NT2/D1 (cell line): ENCODE measurements at regions not wholly inside any gene's neighbourhood (a gene's known extent, or its start where the extent isn't known, plus 50 kb on each side); places are given as distances from the start of the nearest gene placed in this dataset.

Experiments used
- DNase-seq: peaks from one replicate; pipeline ENCODE4 v3.0.0-alpha.2; 2011; ENCODE audit warnings: low read depth, low spot score
- H3K27me3 ChIP-seq: 2 replicates; pipeline ENCODE4 v1.6.0; 2011; ENCODE audit warnings: mild to moderate bottlenecking; ENCODE audit not compliant: insufficient read length, insufficient read depth
- H3K36me3 ChIP-seq: 2 replicates; pipeline ENCODE4 v1.6.1; 2011; ENCODE audit warnings: mild to moderate bottlenecking, low read length, mixed read lengths; ENCODE audit not compliant: insufficient read depth, insufficient read length
- H3K4me1 ChIP-seq: 2 replicates; pipeline ENCODE4 v1.5.1; 2011; ENCODE audit not compliant: insufficient read depth, insufficient read length
- H3K4me3 ChIP-seq: 2 replicates; pipeline ENCODE4 v1.5.1; 2011; ENCODE audit warnings: low read depth; ENCODE audit not compliant: insufficient read length
- H3K9ac ChIP-seq: 2 replicates; pipeline ENCODE4 v1.6.0; 2011; ENCODE audit warnings: low read depth; ENCODE audit not compliant: insufficient read length
- H3K9me3 ChIP-seq: 2 replicates; pipeline ENCODE4 v1.5.1; 2011; ENCODE audit warnings: mild to moderate bottlenecking, low read length; ENCODE audit not compliant: insufficient read depth
- SUZ12 ChIP-seq: IDR thresholded peaks from 2 replicates; pipeline ENCODE4 v1.6.1; 2011; ENCODE audit not compliant: insufficient read length, insufficient read depth; ENCODE audit errors: extremely low read depth
- YY1 ChIP-seq: IDR thresholded peaks from 2 replicates; pipeline ENCODE4 v1.6.1; 2011; ENCODE audit not compliant: insufficient read length, insufficient read depth
- ZNF274 ChIP-seq: IDR thresholded peaks from 2 replicates; pipeline ENCODE4 v1.6.1; 2011; ENCODE audit warnings: mild to moderate bottlenecking, low read depth, low read length

GRCh38 chr20:11112832-11113231 lies 439.0 kb upstream of the JAG1 start:
- H3K4me3 ChIP-seq: no peak overlapping the region

DNA sequence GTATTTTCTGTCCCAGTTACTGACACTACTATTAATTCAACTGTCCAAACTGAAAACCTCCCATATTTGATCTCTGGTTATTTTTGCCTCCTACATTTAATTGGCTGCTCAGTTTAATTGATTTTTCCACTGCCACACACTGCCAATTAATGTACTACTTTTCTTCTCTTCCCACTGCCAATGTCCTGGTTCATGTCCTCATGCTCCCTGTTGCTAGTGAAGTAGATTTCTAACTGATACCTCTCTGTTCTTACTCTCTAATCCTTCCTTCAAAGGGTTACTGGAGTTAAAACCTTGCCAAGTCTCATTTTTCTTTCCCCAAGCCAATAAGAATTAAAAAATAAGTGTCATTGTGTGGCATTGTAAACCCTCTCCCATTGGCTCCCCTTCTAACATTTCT lies 440.6 kb upstream of the JAG1 start:
- H3K4me1 ChIP-seq: no peaks in the 10 kb centered on the region
- no peak overlapping the region for H3K4me3 ChIP-seq
- no peak for DNase-seq
- H3K36me3 ChIP-seq: no peaks in the 10 kb centered on the region
- H3K9me3 ChIP-seq: no peaks in the 10 kb centered on the region
- no peak overlapping the region for H3K9ac ChIP-seq
- TF ChIP-seq SUZ12 (no peak), YY1 (no peak), ZNF274 (no peak)
- H3K27me3 ChIP-seq: no peaks in the 10 kb centered on the region

More at GRCh38 chr20:11112832-11113231, 439.0 kb upstream of the JAG1 start:
- no peak overlapping the region for H3K9ac ChIP-seq
- H3K4me1 ChIP-seq: no peaks in the 10 kb centered on the region
- no peaks in the 10 kb centered on the region for H3K27me3 ChIP-seq
- no peak for TF ChIP-seq SUZ12
- TF ChIP-seq YY1: no peak
- TF ChIP-seq ZNF274: no peak
- H3K9me3 ChIP-seq: no peaks in the 10 kb centered on the region
- H3K36me3 ChIP-seq: no peaks in the 10 kb centered on the region
- DNase-seq: no peak

- no peak overlapping the region for H3K4me3 ChIP-seq
- no peaks in the 10 kb centered on the region for H3K4me1 ChIP-seq
- no peaks in the 10 kb centered on the region for H3K9me3 ChIP-seq
- TF ChIP-seq YY1 (no peak), SUZ12 (no peak), ZNF274 (no peak)
- no peaks in the 10 kb centered on the region for H3K27me3 ChIP-seq
- H3K9ac ChIP-seq: no peak overlapping the region
- no peak for DNase-seq
- H3K36me3 ChIP-seq: no peaks in the 10 kb centered on the region
Observed at GRCh38 chr20:11117808-11118528, 444.2 kb upstream of the JAG1 start.

DNA sequence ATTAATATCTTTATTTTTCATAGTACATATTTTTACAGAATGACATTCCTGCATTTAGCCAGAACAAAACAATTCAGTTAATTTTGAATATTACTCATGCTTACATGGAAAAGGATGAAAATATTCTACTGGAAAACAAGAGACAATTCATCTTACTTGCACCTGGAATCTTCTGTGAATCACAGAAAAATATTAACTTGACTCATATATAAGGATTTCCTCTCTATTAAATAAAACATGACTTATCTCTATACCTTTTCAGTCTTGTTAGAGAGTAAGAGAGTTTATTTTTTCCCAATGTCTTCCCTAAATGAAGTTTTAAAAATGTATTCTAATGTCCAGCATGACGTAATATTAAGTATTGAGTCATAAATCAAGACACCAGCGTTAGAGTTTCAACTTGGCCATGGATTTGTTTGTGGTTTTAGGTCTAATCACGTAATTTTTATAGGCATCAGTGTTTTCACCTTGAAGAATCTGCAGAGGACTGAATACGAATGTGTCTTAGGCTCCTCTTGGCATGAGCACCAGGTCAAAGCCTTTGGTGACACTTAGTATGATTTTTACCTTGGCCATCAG lies 445.1 kb upstream of the JAG1 start:
- TF ChIP-seq ZNF274 (no peak), YY1 (no peak), SUZ12 (no peak)
- Histone ChIP-seq H3K9ac (no peak overlapping the region), H3K9me3 (no peaks in the 10 kb centered on the region), H3K36me3 (no peaks in the 10 kb centered on the region), H3K4me1 (no peaks in the 10 kb centered on the region), H3K27me3 (no peaks in the 10 kb centered on the region), H3K4me3 (no peak overlapping the region)
- no peak for DNase-seq

GRCh38 chr20:11119573-11119972 lies 445.8 kb upstream of the JAG1 start:
- TF ChIP-seq ZNF274 (no peak), SUZ12 (no peak), YY1 (no peak)
- no peak for DNase-seq
- no peak overlapping the region for H3K4me3 ChIP-seq
- no peaks in the 10 kb centered on the region for H3K4me1 ChIP-seq
- no peaks in the 10 kb centered on the region for H3K27me3 ChIP-seq
- H3K9me3 ChIP-seq: no peaks in the 10 kb centered on the region
- no peak overlapping the region for H3K9ac ChIP-seq
- H3K36me3 ChIP-seq: no peaks in the 10 kb centered on the region

DNA sequence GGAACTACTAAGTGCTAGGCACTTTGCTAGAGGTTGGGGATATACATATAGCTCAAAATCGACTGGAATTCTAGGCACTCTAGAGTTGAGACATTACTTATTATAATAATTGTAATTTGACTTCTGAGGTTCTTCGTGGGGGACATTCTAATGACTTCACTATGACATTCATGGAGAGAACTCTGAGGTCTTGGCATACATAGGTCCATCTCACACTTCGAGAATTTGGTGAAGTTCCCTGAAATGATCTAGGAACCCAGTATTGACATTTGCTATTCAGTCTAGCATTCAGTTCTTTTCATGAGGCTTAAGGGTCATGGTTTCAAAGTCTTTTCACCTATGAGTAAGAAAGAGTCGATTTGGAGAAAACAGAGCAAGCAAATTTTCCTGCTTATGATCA lies 446.6 kb upstream of the JAG1 start:
- no peak for DNase-seq
- no peak for TF ChIP-seq SUZ12
- TF ChIP-seq ZNF274: no peak
- no peak for TF ChIP-seq YY1
- no peaks in the 10 kb centered on the region for H3K4me1 ChIP-seq

DNA sequence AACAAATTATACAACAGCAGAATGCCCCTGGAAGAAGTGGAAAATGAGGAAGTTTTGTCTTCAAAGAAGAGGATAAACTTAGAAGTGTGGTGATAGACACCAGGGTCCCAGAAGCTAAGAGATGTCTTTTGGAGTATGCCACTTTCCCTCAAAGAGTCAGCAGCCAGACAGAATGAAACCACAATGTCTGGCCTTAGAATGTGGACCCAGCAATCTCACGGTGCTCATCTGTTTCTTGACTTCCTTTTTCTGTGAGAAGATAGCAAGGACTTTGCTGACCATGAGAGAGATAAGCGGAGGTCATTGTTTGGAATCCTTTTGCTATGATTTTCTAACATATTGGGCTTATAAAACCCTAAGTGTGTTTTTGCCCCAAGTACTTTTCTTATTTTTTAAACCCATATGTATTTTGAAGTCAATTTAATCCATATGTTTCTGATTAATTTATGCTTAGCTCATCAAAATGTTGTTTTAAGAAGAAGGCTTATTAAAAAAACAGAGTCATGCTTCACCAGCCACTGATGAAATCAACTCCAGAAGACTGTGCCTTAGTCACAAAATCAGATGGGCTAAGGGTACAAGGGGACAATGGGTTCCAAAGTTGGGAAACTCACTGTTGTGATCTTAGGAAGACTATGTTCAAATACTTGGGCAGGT lies 451.2 kb upstream of the JAG1 start:
- H3K9me3 ChIP-seq: no peaks in the 10 kb centered on the region
- no peak overlapping the region for H3K9ac ChIP-seq
- DNase-seq: no peak
- no peaks in the 10 kb centered on the region for H3K36me3 ChIP-seq
- no peaks in the 10 kb centered on the region for H3K27me3 ChIP-seq
- H3K4me3 ChIP-seq: no peak overlapping the region
- TF ChIP-seq SUZ12: no peak
- H3K4me1 ChIP-seq: no peaks in the 10 kb centered on the region

More for the DNA sequence above, 446.6 kb upstream of the JAG1 start:
- Histone ChIP-seq H3K4me3 (no peak overlapping the region), H3K27me3 (no peaks in the 10 kb centered on the region), H3K36me3 (no peaks in the 10 kb centered on the region), H3K9ac (no peak overlapping the region), H3K9me3 (no peaks in the 10 kb centered on the region)
